SK-N-SH (cell line): ENCODE measurements at regions not wholly inside any gene's neighbourhood (a gene's known extent, or its start where the extent isn't known, plus 50 kb on each side); places are given as distances from the start of the nearest gene placed in this dataset.

Experiments used
- CTCF ChIA-PET: fragments of 300-600, 350-600 bp; formaldehyde crosslinking; extraction: SDS; loops from one replicate; lab custom pipeline; 2021; lab: Yijun Ruan, JAX
- POLR2A ChIA-PET: fragments of 350-600 bp; sonication (Branson Sonifier 250); formaldehyde crosslinking; extraction: SDS; loops from one replicate; lab custom pipeline; 2020; ENCODE audit warnings: antibody characterized with exemption, inconsistent platforms; lab: Yijun Ruan, JAX
- DNase-seq: peaks from one replicate; pipeline ENCODE4 v3.0.0; 2012
- H2AFZ ChIP-seq: fragments of 200-600 bp; sonication (generic); 2 replicates; pipeline ENCODE4 v1.8.1; 2016; ENCODE audit warnings: antibody characterized with exemption, mild to moderate bottlenecking, low read depth
- H3F3A ChIP-seq: fragments of 200-600 bp; sonication (generic); replicated peaks from 2 replicates; pipeline ENCODE3; 2016; ENCODE audit warnings: antibody characterized with exemption, mild to moderate bottlenecking; ENCODE audit not compliant: insufficient read depth
- H3K27ac ChIP-seq, 2 experiments: fragments of 200-500 bp in 1 of 2; fragments of 200-600 bp in 1 of 2; sonication (Bioruptor generic) in 1 of 2; sonication (generic), shearing (Covaris generic) in 1 of 2; 2 replicates each; pipeline versions ENCODE4 v1.5.1 to v1.6.1; 2014 to 2016; ENCODE audit warnings: low read depth in 2 of 2, inconsistent platforms in 1 of 2, low read length in 1 of 2, mild to moderate bottlenecking in 1 of 2, mixed read lengths in 1 of 2
- H3K27me3 ChIP-seq: fragments of 200-600 bp; sonication (generic), shearing (Covaris generic); 2 replicates; pipeline ENCODE4 v1.6.1; 2016; ENCODE audit warnings: mixed run types; ENCODE audit not compliant: insufficient read depth
- H3K36me3 ChIP-seq, 2 experiments: fragments of 200-500 bp in 1 of 2; fragments of 200-600 bp in 1 of 2; sonication (Bioruptor generic) in 1 of 2; sonication (generic) in 1 of 2; replicated peaks in 1 of 2; 2 replicates each; pipeline versions ENCODE3 to v1.5.1; 2014 to 2016; ENCODE audit warnings: low read length in 1 of 2, mild to moderate bottlenecking in 1 of 2; ENCODE audit not compliant: insufficient read depth in 2 of 2, control insufficient read depth in 1 of 2
- H3K4me1 ChIP-seq, 2 experiments: fragments of 200-500 bp in 1 of 2; fragments of 200-600 bp in 1 of 2; sonication (Bioruptor generic) in 1 of 2; sonication (generic), shearing (Covaris generic) in 1 of 2; 2 replicates each; pipeline versions ENCODE4 v1.5.1 to v1.6.1; 2014 to 2016; ENCODE audit warnings: low read depth in 1 of 2, low read length in 1 of 2, mixed run types in 1 of 2; ENCODE audit not compliant: insufficient read depth in 2 of 2, control insufficient read depth in 1 of 2
- H3K4me2 ChIP-seq: fragments of 200-600 bp; sonication (generic), shearing (Covaris generic); 2 replicates; pipeline ENCODE4 v1.6.1; 2017; ENCODE audit warnings: mixed run types
- H3K4me3 ChIP-seq, 2 experiments: fragments of 200-500 bp in 1 of 2; fragments of 200-600 bp in 1 of 2; sonication (Bioruptor generic) in 1 of 2; sonication (generic), shearing (Covaris generic) in 1 of 2; 2 replicates each; pipeline versions ENCODE4 v1.5.1 to v1.8.1; 2014 to 2016; ENCODE audit warnings: low read depth in 2 of 2, inconsistent platforms in 1 of 2, low read length in 1 of 2, mild to moderate bottlenecking in 1 of 2, mixed read lengths in 1 of 2, moderate library complexity in 1 of 2
- H3K79me2 ChIP-seq: fragments of 200-600 bp; sonication (generic); 2 replicates; pipeline ENCODE4 v1.8.1; 2017; ENCODE audit warnings: mild to moderate bottlenecking; ENCODE audit not compliant: insufficient read depth
- H3K9ac ChIP-seq: fragments of 200-600 bp; sonication (generic); 2 replicates; pipeline ENCODE4 v1.6.1; 2017; ENCODE audit warnings: mixed run types
- H3K9me2 ChIP-seq: fragments of 200-600 bp; sonication (generic); 2 replicates; pipeline ENCODE4 v1.6.1; 2017; ENCODE audit warnings: mixed run types
- H3K9me3 ChIP-seq: fragments of 200-600 bp; sonication (generic); 2 replicates; pipeline ENCODE4 v1.6.1; 2017; ENCODE audit warnings: mixed run types, mild to moderate bottlenecking, moderate library complexity
- H4K20me1 ChIP-seq: fragments of 200-600 bp; sonication (generic); 2 replicates; pipeline ENCODE4 v1.6.1; 2017; ENCODE audit warnings: mild to moderate bottlenecking, mixed run types; ENCODE audit not compliant: insufficient read depth
- CHD2 ChIP-seq: fragments of 150-350 bp; IDR thresholded peaks from 2 replicates; pipeline ENCODE4 v1.6.1; 2018; ENCODE audit warnings: low read length; ENCODE audit not compliant: partially characterized antibody
- CTCF ChIP-seq: fragments of 200-600 bp; sonication (generic); IDR thresholded peaks from 2 replicates; pipeline ENCODE4 v1.6.1; 2017; ENCODE audit warnings: antibody characterized with exemption, mild to moderate bottlenecking, moderate library complexity
- ELF1 ChIP-seq: IDR thresholded peaks from 2 replicates; pipeline ENCODE4 v1.4.0; 2012
- EP300 ChIP-seq, 2 experiments: IDR thresholded peaks; 2 replicates each; pipeline versions ENCODE4 v1.4.0 to v1.6.1; 2012; ENCODE audit warnings: borderline replicate concordance in 1 of 2, low read depth in 1 of 2, low read length in 1 of 2
- EZH2phosphoT487 ChIP-seq: fragments of 200-600 bp; sonication (generic); IDR thresholded peaks from 2 replicates; pipeline ENCODE4 v1.6.1; 2017; ENCODE audit warnings: low read depth, mixed run types, mild to moderate bottlenecking, antibody characterized with exemption, moderate library complexity, borderline replicate concordance
- FOXJ3 ChIP-seq: sonication (generic); formaldehyde crosslinking; IDR thresholded peaks from 2 replicates; pipeline ENCODE4 v1.5.1; 2020; ENCODE audit warnings: mild to moderate bottlenecking, missing genetic modification reagents
- FOXM1 ChIP-seq: IDR thresholded peaks from 2 replicates; pipeline ENCODE4 v1.4.0; 2012; ENCODE audit warnings: low read depth, mild to moderate bottlenecking
- GATA2 ChIP-seq: sonication (generic); formaldehyde crosslinking; IDR thresholded peaks from 2 replicates; pipeline ENCODE4 v1.5.0; 2020; ENCODE audit warnings: mild to moderate bottlenecking, missing genetic modification reagents
- JUND ChIP-seq: IDR thresholded peaks from 2 replicates; pipeline ENCODE4 v1.4.0; 2012
- MEF2A ChIP-seq: IDR thresholded peaks from 2 replicates; pipeline ENCODE4 v1.4.0; 2012; ENCODE audit warnings: low read depth, borderline replicate concordance
- MXI1 ChIP-seq: IDR thresholded peaks from 2 replicates; pipeline ENCODE4 v1.6.1; 2012; ENCODE audit warnings: mild to moderate bottlenecking, low read depth, low read length, improper control_type of control experiment
- NFIC ChIP-seq: IDR thresholded peaks from 2 replicates; pipeline ENCODE4 v1.4.0; 2012; ENCODE audit warnings: borderline replicate concordance
- NRF1 ChIP-seq: IDR thresholded peaks from 2 replicates; pipeline ENCODE4 v1.6.1; 2012; ENCODE audit warnings: low read depth, mild to moderate bottlenecking, low read length
- POLR2AphosphoS5 ChIP-seq: IDR thresholded peaks from 2 replicates; pipeline ENCODE4 v1.6.1; 2012; ENCODE audit warnings: low read depth, low read length
- RAD21 ChIP-seq: IDR thresholded peaks from 2 replicates; pipeline ENCODE4 v1.6.1; 2012; ENCODE audit warnings: mild to moderate bottlenecking, low read length
- RCOR1 ChIP-seq: fragments of 150-350 bp; IDR thresholded peaks from 2 replicates; pipeline ENCODE4 v1.6.1; 2017; ENCODE audit warnings: antibody characterized with exemption, low read length
- REST ChIP-seq: IDR thresholded peaks from 2 replicates; pipeline ENCODE4 v1.6.1; 2012; ENCODE audit warnings: mild to moderate bottlenecking, low read depth, low read length, moderate library complexity
- RFX5 ChIP-seq: IDR thresholded peaks from 2 replicates; pipeline ENCODE4 v1.6.1; 2012; ENCODE audit warnings: mild to moderate bottlenecking, improper control_type of control experiment, low read length
- RXRA ChIP-seq: IDR thresholded peaks from 2 replicates; pipeline ENCODE4 v1.4.0; 2012; ENCODE audit warnings: low read depth, mild to moderate bottlenecking, borderline replicate concordance
- TAF1 ChIP-seq: IDR thresholded peaks from 2 replicates; pipeline ENCODE4 v1.6.1; 2012; ENCODE audit warnings: low read depth, mild to moderate bottlenecking, low read length, moderate library complexity, borderline replicate concordance
- TEAD4 ChIP-seq: IDR thresholded peaks from 2 replicates; pipeline ENCODE4 v1.4.0; 2012; ENCODE audit warnings: mild to moderate bottlenecking, borderline replicate concordance; ENCODE audit not compliant: insufficient read depth
- YY1 ChIP-seq: IDR thresholded peaks from 2 replicates; pipeline ENCODE4 v1.4.0; 2012; ENCODE audit warnings: low read depth, mild to moderate bottlenecking
- WGBS: methylation state at CpG from one replicate; pipeline ENCODE4 v1.1.6; 2017; ENCODE audit warnings: low lambda C conversion rate; 5-methylcytosine and 5-hydroxymethylcytosine counted together
- TF ChIP-seq, protein P1 (sequence below): IDR thresholded peaks from 2 replicates; pipeline ENCODE4 v1.4.0; 2012; ENCODE audit warnings: low read depth, borderline replicate concordance
- TF ChIP-seq, protein P2 (sequence below): IDR thresholded peaks from 2 replicates; pipeline ENCODE4; 2012
- TF ChIP-seq, protein P3 (sequence below): fragments of 150-350 bp; IDR thresholded peaks from 2 replicates; pipeline ENCODE4 v1.6.1; 2016; ENCODE audit warnings: mild to moderate bottlenecking, low read depth, low read length
- TF ChIP-seq, protein P4 (sequence below): IDR thresholded peaks from 2 replicates; pipeline ENCODE4 v1.4.0; 2012; ENCODE audit warnings: low read depth

DNA sequence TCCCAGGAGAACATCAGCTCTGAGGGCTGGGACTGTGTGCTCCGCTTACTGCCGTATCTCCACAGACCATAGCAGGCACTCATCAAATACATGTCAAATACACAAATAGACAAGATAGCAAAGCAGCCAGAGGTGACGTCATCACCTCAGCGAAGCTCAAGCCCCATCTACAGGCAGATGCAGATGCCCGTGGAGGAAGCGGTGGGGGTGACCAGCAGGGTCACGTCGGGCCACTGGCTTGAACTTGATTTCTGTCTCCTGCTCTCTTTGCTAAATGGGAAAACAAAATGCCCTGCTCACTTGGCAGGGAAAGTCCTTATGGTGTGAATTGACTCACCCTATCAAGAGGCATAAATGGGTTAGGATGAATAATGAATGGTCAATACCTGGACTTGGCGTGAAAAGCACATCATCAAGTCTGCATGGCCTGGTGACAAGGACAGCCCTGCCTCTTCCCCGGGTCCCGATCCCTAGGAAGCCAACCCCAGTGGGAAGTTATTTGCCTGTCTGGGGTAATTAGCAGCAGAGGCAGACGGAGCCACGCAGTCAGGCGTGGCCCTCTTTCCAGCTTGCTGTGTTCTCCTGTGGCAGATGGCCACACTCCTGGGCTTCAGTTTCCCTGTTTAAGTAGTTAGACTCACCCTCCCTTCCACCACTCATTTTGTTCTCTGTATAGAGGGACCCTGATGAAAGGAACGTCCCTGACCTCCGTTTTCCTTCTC, 536.0 kb downstream of the NPHP4 start:
- ChIA-PET CTCF (interaction anchor here (0.7 to 1.7 kb wide), 7 partner anchors 9 to 800 kb away, joined by 3 to 6 read pairs (median 3); no protein-coding TSS in a partner anchor), POLR2A (interaction anchor here (1.0 to 2.4 kb wide), 2 partner anchors 9 to 33 kb away, joined by 3 to 15 read pairs; no protein-coding TSS in a partner anchor)
- Histone ChIP-seq H3K9me2 (no peaks in the 10 kb centered on the region), H3K27me3 (no peaks in the 10 kb centered on the region), H3F3A (no peaks in the 10 kb centered on the region), H2AFZ (no peak overlapping the region), H3K27ac (peak overlapping the region in 1 of 2 experiments; percentile 81; a peak in 2 of 4 replicates), H3K79me2 (no peaks in the 10 kb centered on the region), H3K9me3 (no peaks in the 10 kb centered on the region), H4K20me1 (no peaks in the 10 kb centered on the region), H3K4me2 (no peak overlapping the region), H3K4me3 (no peak overlapping the region), H3K36me3 (no peaks in the 10 kb centered on the region), H3K9ac (no peak overlapping the region), H3K4me1 (peaks cover 0 to 46% of the 10 kb centered on the region in 2 experiments; a peak in 1 of 4 replicates)
- WGBS, result 48% methylated on average over 13 of the region's 16 CpGs
- TF ChIP-seq NRF1, result no peak
- no peak for TF ChIP-seq POLR2AphosphoS5
- no peak for TF ChIP-seq YY1
- peak; percentile 27 for TF ChIP-seq CHD2
- TF ChIP-seq, protein P1, sequence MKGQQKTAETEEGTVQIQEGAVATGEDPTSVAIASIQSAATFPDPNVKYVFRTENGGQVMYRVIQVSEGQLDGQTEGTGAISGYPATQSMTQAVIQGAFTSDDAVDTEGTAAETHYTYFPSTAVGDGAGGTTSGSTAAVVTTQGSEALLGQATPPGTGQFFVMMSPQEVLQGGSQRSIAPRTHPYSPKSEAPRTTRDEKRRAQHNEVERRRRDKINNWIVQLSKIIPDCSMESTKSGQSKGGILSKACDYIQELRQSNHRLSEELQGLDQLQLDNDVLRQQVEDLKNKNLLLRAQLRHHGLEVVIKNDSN, result no peak
- TF ChIP-seq, protein P2, sequence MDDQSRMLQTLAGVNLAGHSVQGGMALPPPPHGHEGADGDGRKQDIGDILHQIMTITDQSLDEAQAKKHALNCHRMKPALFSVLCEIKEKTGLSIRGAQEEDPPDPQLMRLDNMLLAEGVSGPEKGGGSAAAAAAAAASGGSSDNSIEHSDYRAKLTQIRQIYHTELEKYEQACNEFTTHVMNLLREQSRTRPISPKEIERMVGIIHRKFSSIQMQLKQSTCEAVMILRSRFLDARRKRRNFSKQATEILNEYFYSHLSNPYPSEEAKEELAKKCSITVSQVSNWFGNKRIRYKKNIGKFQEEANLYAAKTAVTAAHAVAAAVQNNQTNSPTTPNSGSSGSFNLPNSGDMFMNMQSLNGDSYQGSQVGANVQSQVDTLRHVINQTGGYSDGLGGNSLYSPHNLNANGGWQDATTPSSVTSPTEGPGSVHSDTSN, result no peak
- no peak for TF ChIP-seq JUND
- TF ChIP-seq EZH2phosphoT487, result no peak
- no peak for TF ChIP-seq ELF1
- peak; percentile 39; the same call in 1 of the 2 replicates for TF ChIP-seq RAD21
- TF ChIP-seq TEAD4, result no peak
- TF ChIP-seq TAF1, result no peak
- TF ChIP-seq MEF2A, result no peak
- no peak for TF ChIP-seq FOXJ3 (CRISPR knock-in tag)
- peak; percentile 34 for TF ChIP-seq GATA2 (CRISPR knock-in tag)
- no peak for TF ChIP-seq MXI1
- no peak for TF ChIP-seq CTCF
- TF ChIP-seq, protein P3, sequence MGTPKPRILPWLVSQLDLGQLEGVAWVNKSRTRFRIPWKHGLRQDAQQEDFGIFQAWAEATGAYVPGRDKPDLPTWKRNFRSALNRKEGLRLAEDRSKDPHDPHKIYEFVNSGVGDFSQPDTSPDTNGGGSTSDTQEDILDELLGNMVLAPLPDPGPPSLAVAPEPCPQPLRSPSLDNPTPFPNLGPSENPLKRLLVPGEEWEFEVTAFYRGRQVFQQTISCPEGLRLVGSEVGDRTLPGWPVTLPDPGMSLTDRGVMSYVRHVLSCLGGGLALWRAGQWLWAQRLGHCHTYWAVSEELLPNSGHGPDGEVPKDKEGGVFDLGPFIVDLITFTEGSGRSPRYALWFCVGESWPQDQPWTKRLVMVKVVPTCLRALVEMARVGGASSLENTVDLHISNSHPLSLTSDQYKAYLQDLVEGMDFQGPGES, result no peak
- TF ChIP-seq RFX5, result no peak
- peak in 1 of 2 experiments; percentile 43; a peak in 1 of 4 replicates for TF ChIP-seq EP300 (IDR thresholded peaks at IDR 0.05; ENCODE audit: borderline replicate concordance in 1 of 2, low read depth in 1 of 2, low read length in 1 of 2)
- no peak for TF ChIP-seq FOXM1
- TF ChIP-seq NFIC, result no peak
- TF ChIP-seq, protein P4, sequence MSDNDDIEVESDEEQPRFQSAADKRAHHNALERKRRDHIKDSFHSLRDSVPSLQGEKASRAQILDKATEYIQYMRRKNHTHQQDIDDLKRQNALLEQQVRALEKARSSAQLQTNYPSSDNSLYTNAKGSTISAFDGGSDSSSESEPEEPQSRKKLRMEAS, result no peak
- TF ChIP-seq RCOR1, result no peak
- TF ChIP-seq RXRA, result no peak
- no peak for TF ChIP-seq REST
- DNase-seq, result peak; percentile 74
